ENCODE measurements at regions not wholly inside any gene's neighbourhood (a gene's known extent, or its start where the extent isn't known, plus 50 kb on each side); places are given as distances from the start of the nearest gene placed in this dataset.
A peak's percentile ranks its signal among the peaks of the same experiment; 100 is the strongest.

DNA sequence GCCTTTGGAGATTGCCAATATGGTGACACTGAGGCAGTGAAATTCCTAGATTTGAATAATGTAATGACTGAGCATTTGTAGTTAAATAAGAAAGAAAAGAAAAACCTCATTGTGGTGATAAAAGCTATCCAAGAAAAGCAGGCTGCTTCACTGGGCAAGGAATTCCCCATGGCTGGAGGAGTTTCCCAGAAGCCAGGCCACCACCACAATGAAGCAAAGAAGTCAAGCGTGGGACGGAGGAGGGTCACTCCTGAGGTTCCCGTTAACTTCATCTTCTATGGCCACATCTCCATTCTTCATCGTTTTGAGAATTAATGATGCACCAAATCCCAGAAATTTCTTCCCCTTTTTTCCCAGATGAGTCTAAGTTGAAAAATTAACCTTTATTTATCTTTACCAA, 185.8 kb upstream of the BCL6 start:
- ChIA-PET CTCF (no interaction called here), POLR2A (no interaction called here)
- Mint-ChIP-seq H3K27me3 (peaks cover 30% of the 10 kb centered on the region), H3K36me3 (ENCODE audit: low read depth) (no peaks in the 10 kb centered on the region), H3K4me1 (peaks cover 32% of the 10 kb centered on the region), H3K9me3 (no peaks in the 10 kb centered on the region), H3K4me3 (no peak overlapping the region), H3K27ac (no peak overlapping the region)
- no peak for DNase-seq

DNA sequence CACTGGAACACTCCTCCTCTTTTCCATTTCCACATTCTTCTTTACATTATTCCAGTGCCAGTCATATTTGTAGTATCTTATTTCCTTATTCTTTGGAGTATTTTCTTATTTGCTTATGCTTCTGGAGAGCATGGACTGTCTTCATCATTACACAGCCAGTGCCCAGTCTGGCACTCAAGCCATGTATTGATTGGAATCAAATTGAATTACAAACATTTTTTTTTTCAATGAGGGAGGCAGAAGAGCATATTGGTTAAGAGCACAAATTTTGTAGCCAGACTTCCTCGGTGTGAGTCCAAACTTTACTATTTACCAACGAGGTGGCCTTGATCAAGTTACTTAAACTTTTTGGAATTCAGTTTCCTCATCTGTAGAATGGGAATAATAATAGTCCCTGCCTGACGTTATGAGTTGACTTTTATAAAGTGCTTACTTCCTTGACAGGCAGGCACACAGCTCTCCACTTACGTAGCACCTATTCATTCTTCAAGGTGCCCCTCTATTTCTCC, 186.6 kb upstream of the BCL6 start:
- DNase-seq: no peak
- Mint-ChIP-seq H3K36me3 (ENCODE audit: low read depth) (no peaks in the 10 kb centered on the region), H3K27me3 (peaks cover 37% of the 10 kb centered on the region), H3K4me1 (peaks cover 31% of the 10 kb centered on the region), H3K9me3 (no peaks in the 10 kb centered on the region), H3K27ac (no peak overlapping the region), H3K4me3 (no peak overlapping the region)
- ChIA-PET CTCF (no interaction called here), POLR2A (no interaction called here)

DNA sequence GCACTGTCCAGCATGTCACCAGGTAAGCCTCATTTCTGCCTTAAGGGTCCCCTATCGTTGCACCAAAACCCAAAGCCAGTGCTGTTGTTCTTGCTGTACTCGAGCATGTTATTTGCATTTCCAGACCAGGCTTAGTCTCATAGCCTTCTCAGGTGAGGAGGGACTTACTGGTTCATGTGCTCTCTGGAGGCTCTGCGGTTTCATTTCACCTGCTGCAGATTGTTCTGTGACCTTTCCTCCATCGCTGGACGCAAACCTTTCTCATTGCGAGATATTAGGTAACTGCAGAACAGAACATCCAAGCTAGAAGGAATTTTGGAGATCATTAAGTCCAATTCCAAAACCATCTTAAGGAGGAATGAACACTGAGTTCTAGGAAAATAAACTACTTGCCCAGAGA, 187.3 kb upstream of the BCL6 start:
- Mint-ChIP-seq H3K4me1 (peaks cover 31% of the 10 kb centered on the region), H3K4me3 (no peak overlapping the region), H3K27ac (no peak overlapping the region), H3K36me3 (ENCODE audit: low read depth) (no peaks in the 10 kb centered on the region), H3K27me3 (peaks cover 43% of the 10 kb centered on the region), H3K9me3 (no peaks in the 10 kb centered on the region)
- ChIA-PET POLR2A (no interaction called here), CTCF (no interaction called here)
- DNase-seq: no peak

DNA sequence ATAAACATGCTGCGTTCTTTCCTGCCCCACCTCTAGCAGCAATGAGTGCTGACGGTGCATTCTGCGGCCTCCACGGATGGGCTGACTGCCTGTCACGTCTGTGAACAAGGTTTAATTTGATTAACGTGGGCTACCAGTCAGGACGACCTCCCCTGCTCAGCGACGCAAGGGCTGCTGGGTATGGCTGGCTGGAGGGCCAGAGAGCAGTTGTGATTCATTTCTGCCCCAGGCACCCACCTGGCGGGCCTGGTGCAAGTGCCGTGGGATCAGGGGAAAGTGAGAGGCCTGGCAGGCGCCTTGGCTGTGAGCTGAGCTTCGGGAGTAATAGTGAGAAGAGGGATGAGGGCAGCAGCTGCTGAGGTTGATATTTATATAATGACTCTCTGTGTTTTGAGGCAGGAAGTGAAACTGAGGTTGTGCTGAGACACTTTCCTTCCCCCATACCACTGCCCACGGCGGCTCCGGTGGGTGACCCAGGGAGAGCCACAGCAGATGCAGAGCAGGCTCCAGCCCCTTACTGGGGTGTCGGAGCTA, 190.4 kb upstream of the BCL6 start:
- peak overlapping the region; percentile 4 for H3K27ac Mint-ChIP-seq
- H3K4me1 Mint-ChIP-seq: peaks cover 20% of the 10 kb centered on the region
- peaks cover 64% of the 10 kb centered on the region for H3K27me3 Mint-ChIP-seq
- no peak overlapping the region for H3K4me3 Mint-ChIP-seq
- no peaks in the 10 kb centered on the region for H3K36me3 Mint-ChIP-seq (ENCODE audit: low read depth)
- no peaks in the 10 kb centered on the region for H3K9me3 Mint-ChIP-seq
- DNase-seq: peak; percentile 63
- ChIA-PET POLR2A (interaction anchor here (0.9 to 1.4 kb wide), 6 partner anchors 8 to 190 kb away, joined by 3 to 4 read pairs (median 3); partner anchors contain the start of gene BCL6), CTCF (interaction anchor here (0.7 to 1.8 kb wide), 5 partner anchors 19 to 196 kb away, joined by 3 to 10 read pairs (median 3); no protein-coding TSS in a partner anchor)

GRCh38 chr3:187936676-187937075, 191.4 kb upstream of the BCL6 start:
- Mint-ChIP-seq H3K27me3 (peaks cover 62% of the 10 kb centered on the region), H3K4me1 (peaks cover 20% of the 10 kb centered on the region), H3K9me3 (no peaks in the 10 kb centered on the region), H3K36me3 (ENCODE audit: low read depth) (no peaks in the 10 kb centered on the region), H3K4me3 (no peak overlapping the region), H3K27ac (no peak overlapping the region)
- CTCF ChIA-PET: interaction anchor here (0.9 kb wide), 1 partner anchor 196 kb away, joined by 3 read pairs; no protein-coding TSS in a partner anchor
- POLR2A ChIA-PET: interaction anchor here (0.9 kb wide), 1 partner anchor 9 kb away, joined by 4 read pairs; no protein-coding TSS in a partner anchor
- no peak for DNase-seq

DNA sequence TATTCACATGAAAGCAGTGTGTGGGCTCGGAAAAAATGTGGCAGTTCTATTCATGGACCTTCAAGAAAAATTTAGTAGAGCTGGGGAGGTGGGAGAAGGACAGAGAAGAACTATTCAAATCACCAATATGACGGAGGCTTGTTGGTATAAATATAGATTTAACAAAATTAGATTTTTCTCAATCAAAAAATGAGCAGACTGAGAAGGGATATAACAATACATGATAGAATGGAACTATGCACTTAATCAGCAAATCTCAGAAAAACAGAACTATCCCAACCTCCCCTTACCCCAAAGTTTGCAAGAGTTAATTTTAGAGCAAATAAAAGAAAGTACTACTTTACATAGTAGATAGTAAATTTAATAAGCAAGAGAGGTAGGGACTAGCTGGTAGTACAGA, 194.6 kb upstream of the BCL6 start:
- no peak overlapping the region for H3K4me3 Mint-ChIP-seq
- H3K9me3 Mint-ChIP-seq: no peaks in the 10 kb centered on the region
- H3K27me3 Mint-ChIP-seq: peaks cover 50% of the 10 kb centered on the region
- H3K36me3 Mint-ChIP-seq (ENCODE audit: low read depth): no peaks in the 10 kb centered on the region
- H3K27ac Mint-ChIP-seq: no peak overlapping the region
- CTCF ChIA-PET: interaction anchor here (1.0 to 1.7 kb wide), 3 partner anchors 14 to 201 kb away, joined by 3 to 4 read pairs (median 3); no protein-coding TSS in a partner anchor
- POLR2A ChIA-PET: no interaction called here
- peaks cover 19% of the 10 kb centered on the region for H3K4me1 Mint-ChIP-seq
- no peak for DNase-seq

GRCh38 chr3:187941135-187941847, 196.0 kb upstream of the BCL6 start:
- POLR2A ChIA-PET: no interaction called here
- Mint-ChIP-seq H3K4me1 (peaks cover 5% of the 10 kb centered on the region), H3K36me3 (ENCODE audit: low read depth) (no peaks in the 10 kb centered on the region), H3K27me3 (peaks cover 50% of the 10 kb centered on the region), H3K27ac (no peak overlapping the region), H3K4me3 (no peak overlapping the region), H3K9me3 (no peaks in the 10 kb centered on the region)
- CTCF ChIA-PET: interaction anchor here (1.7 kb wide), 1 partner anchor 9 kb away, joined by 3 read pairs; no protein-coding TSS in a partner anchor
- DNase-seq: no peak

- CTCF ChIA-PET: interaction anchor here (1.7 kb wide), 1 partner anchor 9 kb away, joined by 3 read pairs; no protein-coding TSS in a partner anchor
- peaks cover 2% of the 10 kb centered on the region for H3K4me1 Mint-ChIP-seq
- peaks cover 48% of the 10 kb centered on the region for H3K27me3 Mint-ChIP-seq
Observed at GRCh38 chr3:187941848-187942194, 196.6 kb upstream of the BCL6 start.

GRCh38 chr3:187942658-187943241, 197.5 kb upstream of the BCL6 start:
- ChIA-PET POLR2A (no interaction called here), CTCF (interaction anchor here (1.7 kb wide), 1 partner anchor 8 kb away, joined by 3 read pairs; no protein-coding TSS in a partner anchor)
- Mint-ChIP-seq H3K27ac (no peak overlapping the region), H3K9me3 (no peaks in the 10 kb centered on the region), H3K4me3 (no peak overlapping the region), H3K4me1 (no peaks in the 10 kb centered on the region), H3K36me3 (ENCODE audit: low read depth) (no peaks in the 10 kb centered on the region), H3K27me3 (peaks cover 40% of the 10 kb centered on the region)
- no peak for DNase-seq

More at GRCh38 chr3:187941848-187942194, 196.6 kb upstream of the BCL6 start:
- Mint-ChIP-seq H3K27ac (no peak overlapping the region), H3K4me3 (no peak overlapping the region), H3K9me3 (no peaks in the 10 kb centered on the region), H3K36me3 (ENCODE audit: low read depth) (no peaks in the 10 kb centered on the region)
- DNase-seq: no peak
- POLR2A ChIA-PET: no interaction called here

DNA sequence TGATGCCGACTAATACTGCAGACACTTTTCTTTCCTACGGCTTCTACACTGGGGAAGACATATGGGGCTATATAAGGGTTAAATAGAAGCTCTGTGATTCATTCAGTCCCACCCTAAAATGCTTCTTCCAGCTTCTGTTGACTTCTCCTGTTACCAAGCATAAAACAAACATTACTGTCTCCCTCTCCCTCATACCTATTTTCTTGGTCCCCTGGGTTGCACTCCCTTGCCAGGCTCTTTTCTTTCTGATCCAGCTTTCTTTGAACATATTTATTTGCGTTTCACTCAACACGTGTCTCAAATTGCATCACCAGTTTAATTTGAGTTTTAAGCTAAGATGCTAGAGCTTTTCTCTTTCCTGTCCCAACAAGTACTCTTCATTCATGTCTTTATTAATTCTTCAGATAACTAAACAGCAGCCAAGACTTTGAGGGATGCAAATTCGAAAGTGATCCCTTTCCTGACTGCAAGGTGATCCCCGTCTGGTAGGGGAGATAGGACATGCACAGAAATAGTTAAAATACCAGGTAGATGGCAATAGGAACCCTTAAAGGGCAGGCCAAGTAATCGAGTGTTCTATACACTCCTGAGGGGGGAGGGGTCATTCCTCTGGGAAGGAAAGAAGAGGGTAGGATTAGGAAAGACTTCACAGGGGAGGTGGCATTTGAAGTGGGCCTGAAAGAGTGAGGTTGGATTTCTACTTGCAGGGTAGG, 198.6 kb upstream of the BCL6 start:
- DNase-seq: no peak
- Mint-ChIP-seq H3K36me3 (ENCODE audit: low read depth) (no peaks in the 10 kb centered on the region), H3K27ac (no peak overlapping the region), H3K4me1 (no peaks in the 10 kb centered on the region), H3K4me3 (no peak overlapping the region), H3K27me3 (peaks cover 29% of the 10 kb centered on the region), H3K9me3 (no peaks in the 10 kb centered on the region)
- ChIA-PET POLR2A (no interaction called here), CTCF (no interaction called here)

- no peak overlapping the region for H3K4me3 Mint-ChIP-seq
- POLR2A ChIA-PET: interaction anchor here (1.6 kb wide), 1 partner anchor 201 kb away, joined by 3 read pairs; no protein-coding TSS in a partner anchor
- CTCF ChIA-PET: no interaction called here
Observed at GRCh38 chr3:187944390-187945179, 199.3 kb upstream of the BCL6 start.

GRCh38 chr3:187945374-187945773, 200.1 kb upstream of the BCL6 start:
- Mint-ChIP-seq H3K4me1 (no peaks in the 10 kb centered on the region), H3K27ac (no peak overlapping the region), H3K36me3 (ENCODE audit: low read depth) (no peaks in the 10 kb centered on the region), H3K4me3 (no peak overlapping the region), H3K9me3 (no peaks in the 10 kb centered on the region), H3K27me3 (peaks cover 22% of the 10 kb centered on the region)
- ChIA-PET CTCF (no interaction called here), POLR2A (interaction anchor here (0.8 to 1.6 kb wide), 2 partner anchors 202 to 209 kb away, joined by 3 to 4 read pairs; no protein-coding TSS in a partner anchor)
- DNase-seq: no peak

More at GRCh38 chr3:187944390-187945179, 199.3 kb upstream of the BCL6 start:
- H3K36me3 Mint-ChIP-seq (ENCODE audit: low read depth): no peaks in the 10 kb centered on the region
- no peak for DNase-seq
- no peaks in the 10 kb centered on the region for H3K9me3 Mint-ChIP-seq
- no peaks in the 10 kb centered on the region for H3K4me1 Mint-ChIP-seq
- peaks cover 21% of the 10 kb centered on the region for H3K27me3 Mint-ChIP-seq
- no peak overlapping the region for H3K27ac Mint-ChIP-seq
